RWPE2 (cell line): ENCODE measurements at regions not wholly inside any gene's neighbourhood (a gene's known extent, or its start where the extent isn't known, plus 50 kb on each side); places are given as distances from the start of the nearest gene placed in this dataset.

Experiments
- ATAC-seq: fragments of 200-7000 bp; cut with Tn5 transposase; 3 replicates; pipeline ENCODE4 v1.9.1; 2021; ENCODE audit warnings: low read depth
- DNase-seq: peaks from one replicate; pipeline ENCODE4 v3.0.0-alpha.2; 2020; ENCODE audit warnings: low spot score
- H3K27ac ChIP-seq: fragments of 450-650 bp; 2 replicates; pipeline ENCODE4 v1.5.1; 2017; ENCODE audit warnings: mild to moderate bottlenecking; ENCODE audit not compliant: poor library complexity, severe bottlenecking
- H3K27me3 ChIP-seq: fragments of 250-450 bp; sonication (Bioruptor Pico); 2 replicates; pipeline ENCODE4 v1.5.1; 2021; ENCODE audit warnings: mild to moderate bottlenecking, moderate library complexity; ENCODE audit not compliant: insufficient read depth, poor library complexity, severe bottlenecking
- H3K36me3 ChIP-seq: fragments of 250-450 bp; sonication (Bioruptor Pico); 2 replicates; pipeline ENCODE4 v1.5.1; 2020; ENCODE audit warnings: low read depth, mild to moderate bottlenecking, moderate library complexity
- H3K4me1 ChIP-seq: fragments of 250-450 bp; sonication (Bioruptor Pico); 2 replicates; pipeline ENCODE4 v1.5.1; 2021; ENCODE audit warnings: mild to moderate bottlenecking, moderate library complexity; ENCODE audit not compliant: insufficient read depth, poor library complexity, severe bottlenecking
- H3K4me3 ChIP-seq: fragments of 250-450 bp; sonication (Bioruptor Pico); 2 replicates; pipeline ENCODE4 v1.5.1; 2021; ENCODE audit warnings: mild to moderate bottlenecking, moderate library complexity; ENCODE audit not compliant: severe bottlenecking
- H3K9me3 ChIP-seq: fragments of 250-450 bp; sonication (Bioruptor Pico); 2 replicates; pipeline ENCODE4 v1.5.1; 2021; ENCODE audit warnings: mild to moderate bottlenecking, moderate library complexity; ENCODE audit not compliant: severe bottlenecking
- CTCF ChIP-seq: fragments of 450-650 bp; IDR thresholded peaks from one replicate; pipeline ENCODE4 v1.5.1; 2017; ENCODE audit warnings: mild to moderate bottlenecking, moderate library complexity; ENCODE audit not compliant: poor library complexity, severe bottlenecking

GRCh38 chr2:134150760-134151159 lies 103.1 kb upstream of the MGAT5 start:
- Histone ChIP-seq H3K9me3 (no peaks in the 10 kb centered on the region), H3K4me3 (no peak overlapping the region), H3K36me3 (no peaks in the 10 kb centered on the region), H3K4me1 (peaks cover 21% of the 10 kb centered on the region), H3K27ac (no peak overlapping the region), H3K27me3 (no peaks in the 10 kb centered on the region)
- ATAC-seq (no peak), DNase-seq (no peak)
- no peak for TF ChIP-seq CTCF

GRCh38 chr2:134152045-134153010 lies 101.5 kb upstream of the MGAT5 start:
- H3K9me3 ChIP-seq, result no peaks in the 10 kb centered on the region
- H3K4me3 ChIP-seq, result no peak overlapping the region
- H3K27ac ChIP-seq, result no peak overlapping the region
- no peak for TF ChIP-seq CTCF
- H3K36me3 ChIP-seq, result no peaks in the 10 kb centered on the region
- peaks cover 13% of the 10 kb centered on the region for H3K4me1 ChIP-seq
- H3K27me3 ChIP-seq, result no peaks in the 10 kb centered on the region
- no peak for DNase-seq
- no peak for ATAC-seq

GRCh38 chr2:134153294-134153880 lies 100.5 kb upstream of the MGAT5 start:
- Histone ChIP-seq H3K9me3 (no peaks in the 10 kb centered on the region), H3K36me3 (no peaks in the 10 kb centered on the region), H3K4me3 (no peak overlapping the region), H3K27ac (no peak overlapping the region), H3K27me3 (no peaks in the 10 kb centered on the region), H3K4me1 (peaks cover 13% of the 10 kb centered on the region)
- no peak for TF ChIP-seq CTCF
- no peak for DNase-seq
- ATAC-seq, result no peak

GRCh38 chr2:134154246-134154645 lies 99.6 kb upstream of the MGAT5 start:
- no peaks in the 10 kb centered on the region for H3K9me3 ChIP-seq
- no peak for ATAC-seq
- H3K4me3 ChIP-seq, result no peak overlapping the region
- no peaks in the 10 kb centered on the region for H3K36me3 ChIP-seq
- TF ChIP-seq CTCF, result no peak
- H3K4me1 ChIP-seq, result peaks cover 7% of the 10 kb centered on the region
- H3K27me3 ChIP-seq, result no peaks in the 10 kb centered on the region
- H3K27ac ChIP-seq, result no peak overlapping the region
- DNase-seq, result no peak
